ENCODE measurements at regions not wholly inside any gene's neighbourhood (a gene's known extent, or its start where the extent isn't known, plus 50 kb on each side); places are given as distances from the start of the nearest gene placed in this dataset.

DNA sequence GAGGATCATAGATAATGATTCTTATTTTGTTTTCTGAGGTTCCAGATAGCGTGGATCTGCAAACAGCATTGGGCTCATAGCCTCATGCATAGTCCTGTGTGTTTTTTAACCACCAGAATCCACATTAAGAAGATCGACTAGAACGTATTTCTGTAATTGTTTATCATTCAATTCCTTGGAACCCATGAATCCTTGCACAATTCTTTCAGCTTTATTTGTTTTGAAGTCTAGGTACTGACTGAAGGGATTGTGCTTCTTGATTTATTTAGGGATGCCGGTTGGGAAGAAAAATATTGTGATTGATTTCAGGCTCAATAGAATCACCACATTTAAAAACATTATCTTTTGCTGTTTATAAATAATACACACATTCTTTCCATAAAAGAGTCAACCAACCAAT, 314.6 kb upstream of the ZNF717 start:
- TF ChIP-seq, protein P1, sequence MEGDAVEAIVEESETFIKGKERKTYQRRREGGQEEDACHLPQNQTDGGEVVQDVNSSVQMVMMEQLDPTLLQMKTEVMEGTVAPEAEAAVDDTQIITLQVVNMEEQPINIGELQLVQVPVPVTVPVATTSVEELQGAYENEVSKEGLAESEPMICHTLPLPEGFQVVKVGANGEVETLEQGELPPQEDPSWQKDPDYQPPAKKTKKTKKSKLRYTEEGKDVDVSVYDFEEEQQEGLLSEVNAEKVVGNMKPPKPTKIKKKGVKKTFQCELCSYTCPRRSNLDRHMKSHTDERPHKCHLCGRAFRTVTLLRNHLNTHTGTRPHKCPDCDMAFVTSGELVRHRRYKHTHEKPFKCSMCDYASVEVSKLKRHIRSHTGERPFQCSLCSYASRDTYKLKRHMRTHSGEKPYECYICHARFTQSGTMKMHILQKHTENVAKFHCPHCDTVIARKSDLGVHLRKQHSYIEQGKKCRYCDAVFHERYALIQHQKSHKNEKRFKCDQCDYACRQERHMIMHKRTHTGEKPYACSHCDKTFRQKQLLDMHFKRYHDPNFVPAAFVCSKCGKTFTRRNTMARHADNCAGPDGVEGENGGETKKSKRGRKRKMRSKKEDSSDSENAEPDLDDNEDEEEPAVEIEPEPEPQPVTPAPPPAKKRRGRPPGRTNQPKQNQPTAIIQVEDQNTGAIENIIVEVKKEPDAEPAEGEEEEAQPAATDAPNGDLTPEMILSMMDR (IDR thresholded peaks at IDR 0.05; ENCODE audit: insufficient read depth, low read length): no peak
- TF ChIP-seq GABPA (IDR thresholded peaks at IDR 0.05; ENCODE audit: low read depth): no peak
- TF ChIP-seq, protein P2, sequence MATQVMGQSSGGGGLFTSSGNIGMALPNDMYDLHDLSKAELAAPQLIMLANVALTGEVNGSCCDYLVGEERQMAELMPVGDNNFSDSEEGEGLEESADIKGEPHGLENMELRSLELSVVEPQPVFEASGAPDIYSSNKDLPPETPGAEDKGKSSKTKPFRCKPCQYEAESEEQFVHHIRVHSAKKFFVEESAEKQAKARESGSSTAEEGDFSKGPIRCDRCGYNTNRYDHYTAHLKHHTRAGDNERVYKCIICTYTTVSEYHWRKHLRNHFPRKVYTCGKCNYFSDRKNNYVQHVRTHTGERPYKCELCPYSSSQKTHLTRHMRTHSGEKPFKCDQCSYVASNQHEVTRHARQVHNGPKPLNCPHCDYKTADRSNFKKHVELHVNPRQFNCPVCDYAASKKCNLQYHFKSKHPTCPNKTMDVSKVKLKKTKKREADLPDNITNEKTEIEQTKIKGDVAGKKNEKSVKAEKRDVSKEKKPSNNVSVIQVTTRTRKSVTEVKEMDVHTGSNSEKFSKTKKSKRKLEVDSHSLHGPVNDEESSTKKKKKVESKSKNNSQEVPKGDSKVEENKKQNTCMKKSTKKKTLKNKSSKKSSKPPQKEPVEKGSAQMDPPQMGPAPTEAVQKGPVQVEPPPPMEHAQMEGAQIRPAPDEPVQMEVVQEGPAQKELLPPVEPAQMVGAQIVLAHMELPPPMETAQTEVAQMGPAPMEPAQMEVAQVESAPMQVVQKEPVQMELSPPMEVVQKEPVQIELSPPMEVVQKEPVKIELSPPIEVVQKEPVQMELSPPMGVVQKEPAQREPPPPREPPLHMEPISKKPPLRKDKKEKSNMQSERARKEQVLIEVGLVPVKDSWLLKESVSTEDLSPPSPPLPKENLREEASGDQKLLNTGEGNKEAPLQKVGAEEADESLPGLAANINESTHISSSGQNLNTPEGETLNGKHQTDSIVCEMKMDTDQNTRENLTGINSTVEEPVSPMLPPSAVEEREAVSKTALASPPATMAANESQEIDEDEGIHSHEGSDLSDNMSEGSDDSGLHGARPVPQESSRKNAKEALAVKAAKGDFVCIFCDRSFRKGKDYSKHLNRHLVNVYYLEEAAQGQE (IDR thresholded peaks at IDR 0.05; ENCODE audit: insufficient replicate concordance, low read depth): no peak
- TF ChIP-seq SPI1 (IDR thresholded peaks at IDR 0.05; ENCODE audit: borderline replicate concordance, low read depth): no peak
- TF ChIP-seq POLR2AphosphoS5 (IDR thresholded peaks at IDR 0.05; ENCODE audit: low read depth): no peak
- DNase-seq (ENCODE audit: low read depth in 1 of 2, low spot score in 1 of 2): no peak
- Histone ChIP-seq H3K27me3 (ENCODE audit: insufficient read depth, poor library complexity, severe bottlenecking) (no peaks in the 10 kb centered on the region), H3K4me3 (replicated peaks; ENCODE audit: insufficient read depth, low read length) (no peak overlapping the region), H3K27ac (replicated peaks) (no peak overlapping the region)

DNA sequence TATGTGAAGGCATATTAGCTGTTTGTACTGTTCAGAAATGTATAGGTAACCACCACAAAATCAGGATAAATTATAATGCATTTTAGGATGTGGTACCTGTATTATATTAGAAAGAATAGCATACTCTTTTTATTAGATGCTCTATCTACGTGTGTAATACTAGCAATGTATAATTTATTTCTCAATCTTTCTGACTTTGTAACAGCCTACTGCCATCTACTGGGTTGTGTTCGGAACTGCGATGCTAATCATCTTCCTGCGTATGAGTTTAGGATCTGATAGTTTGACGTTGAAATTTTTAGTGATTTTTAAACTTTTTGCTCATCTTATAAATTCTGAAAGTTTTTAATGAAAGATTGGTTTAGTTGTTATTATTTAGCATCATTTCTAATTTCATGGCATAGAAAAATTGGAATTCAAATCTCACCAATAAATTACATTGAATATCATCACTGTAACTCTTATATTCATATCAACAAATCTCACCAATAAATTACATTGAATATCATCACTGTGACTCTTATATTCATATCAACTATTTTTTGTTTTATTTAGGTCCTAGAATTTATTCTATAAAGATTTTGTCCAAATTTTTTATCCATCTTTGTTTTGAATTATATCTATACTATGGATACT, 322.7 kb upstream of the ZNF717 start:
- Histone ChIP-seq H3K27ac (replicated peaks) (no peak overlapping the region), H3K4me3 (replicated peaks; ENCODE audit: insufficient read depth, low read length) (no peak overlapping the region), H3K27me3 (ENCODE audit: insufficient read depth, poor library complexity, severe bottlenecking) (no peaks in the 10 kb centered on the region)
- TF ChIP-seq, protein P2 (IDR thresholded peaks at IDR 0.05; ENCODE audit: insufficient replicate concordance, low read depth): no peak
- TF ChIP-seq POLR2AphosphoS5 (IDR thresholded peaks at IDR 0.05; ENCODE audit: low read depth) (no peak), GABPA (IDR thresholded peaks at IDR 0.05; ENCODE audit: low read depth) (no peak), SPI1 (IDR thresholded peaks at IDR 0.05; ENCODE audit: borderline replicate concordance, low read depth) (no peak)
- TF ChIP-seq, protein P1 (IDR thresholded peaks at IDR 0.05; ENCODE audit: insufficient read depth, low read length): peak; percentile 51
- DNase-seq (ENCODE audit: low read depth in 1 of 2, low spot score in 1 of 2): peak; percentile 2 to 6

DNA sequence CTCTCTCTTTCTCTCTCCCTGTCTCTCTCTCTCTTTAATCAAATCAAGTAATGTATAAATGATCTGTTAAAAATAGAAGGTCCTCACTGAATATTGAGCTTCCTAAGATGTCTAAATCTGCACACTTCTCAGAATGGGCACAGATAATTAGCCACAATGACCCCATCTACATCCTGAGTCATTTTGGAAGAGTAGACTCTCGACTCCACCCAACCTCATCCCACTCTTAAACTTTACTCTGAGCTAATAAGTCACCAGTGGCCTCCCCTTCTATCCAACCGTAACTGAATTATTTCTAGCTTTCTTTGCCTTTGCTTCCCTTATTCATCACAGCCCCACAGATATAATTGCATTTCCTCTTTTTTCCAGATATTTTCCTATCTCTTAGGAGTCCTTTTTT, 326.5 kb upstream of the ZNF717 start:
- TF ChIP-seq GABPA (IDR thresholded peaks at IDR 0.05; ENCODE audit: low read depth) (no peak), SPI1 (IDR thresholded peaks at IDR 0.05; ENCODE audit: borderline replicate concordance, low read depth) (no peak), POLR2AphosphoS5 (IDR thresholded peaks at IDR 0.05; ENCODE audit: low read depth) (no peak)
- TF ChIP-seq, protein P2 (IDR thresholded peaks at IDR 0.05; ENCODE audit: insufficient replicate concordance, low read depth): no peak
- TF ChIP-seq, protein P1 (IDR thresholded peaks at IDR 0.05; ENCODE audit: insufficient read depth, low read length): no peak
- Histone ChIP-seq H3K27ac (replicated peaks) (no peak overlapping the region), H3K4me3 (replicated peaks; ENCODE audit: insufficient read depth, low read length) (no peak overlapping the region), H3K27me3 (ENCODE audit: insufficient read depth, poor library complexity, severe bottlenecking) (no peaks in the 10 kb centered on the region)
- no peak for DNase-seq (ENCODE audit: low read depth in 1 of 2, low spot score in 1 of 2)

Measured in HL-60 (cell line).